ENCODE measurements at regions not wholly inside any gene's neighbourhood (a gene's known extent, or its start where the extent isn't known, plus 50 kb on each side); places are given as distances from the start of the nearest gene placed in this dataset.

- no peak for TF ChIP-seq CTCF (IDR thresholded peaks at IDR 0.05)
- TF ChIP-seq POLR2AphosphoS5 (IDR thresholded peaks at IDR 0.05) = no peak
- TF ChIP-seq EP300 (IDR thresholded peaks at IDR 0.05) = no peak
Observed at GRCh38 chr2:133972786-133973185, 281.1 kb upstream of the MGAT5 start.

All from upper lobe of left lung (tissue), 4 donors.